ENCODE measurements at regions not wholly inside any gene's neighbourhood (a gene's known extent, or its start where the extent isn't known, plus 50 kb on each side); places are given as distances from the start of the nearest gene placed in this dataset.

- Mint-ChIP-seq H3K4me1 (ENCODE audit: unreplicated experiment) (peaks cover 22% of the 10 kb centered on the region), H3K27ac (ENCODE audit: unreplicated experiment) (no peak overlapping the region), H3K27me3 (ENCODE audit: unreplicated experiment) (no peaks in the 10 kb centered on the region), H3K36me3 (ENCODE audit: unreplicated experiment) (no peaks in the 10 kb centered on the region), H3K9me3 (ENCODE audit: unreplicated experiment) (no peaks in the 10 kb centered on the region), H3K4me3 (ENCODE audit: unreplicated experiment) (no peak overlapping the region)
- DNase-seq (ENCODE audit: extremely low spot score, unreplicated experiment) = no peak
- TF ChIP-seq CTCF (IDR thresholded peaks at IDR 0.05) = no peak
Observed at GRCh38 chr5:143987264-143987663, 175.3 kb downstream of the HMHB1 start.

DNA sequence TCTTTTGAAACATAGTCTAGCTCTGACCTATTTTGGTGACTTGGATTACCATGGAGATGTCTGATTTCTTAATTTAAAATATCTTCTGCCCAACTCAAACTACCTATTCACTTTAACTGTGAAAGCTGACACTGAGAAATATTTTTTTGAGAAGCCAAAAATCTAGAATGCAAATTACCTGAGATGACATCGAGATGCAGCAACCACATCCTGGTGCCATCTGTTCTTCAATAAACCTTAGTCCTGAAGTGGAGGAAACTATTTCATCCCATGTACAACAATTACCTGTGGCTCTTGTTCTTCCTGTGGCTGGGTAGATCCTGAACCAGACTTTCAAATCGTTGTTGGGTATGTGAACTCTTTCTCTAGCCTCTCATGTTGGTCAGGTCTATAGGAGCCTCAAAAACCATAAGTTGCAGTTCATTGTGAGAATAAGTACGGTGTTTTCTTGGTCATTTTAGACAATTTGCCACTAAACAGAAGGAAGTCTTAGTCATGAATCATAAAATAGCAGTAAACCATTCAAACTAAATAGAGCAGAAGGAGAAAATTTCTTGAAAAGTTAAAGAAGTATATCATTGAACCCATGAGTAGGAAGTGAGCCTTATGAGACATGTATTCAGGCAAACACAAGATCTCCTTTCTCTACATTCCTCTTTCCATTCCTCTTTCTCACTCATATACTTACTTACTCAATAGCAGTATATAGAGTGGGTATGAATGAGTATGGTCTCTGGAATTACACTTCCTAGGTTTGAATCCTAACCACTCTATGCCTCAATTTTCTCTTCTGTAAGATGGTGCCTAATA lies 176.0 kb downstream of the HMHB1 start:
- no peaks in the 10 kb centered on the region for H3K36me3 Mint-ChIP-seq (ENCODE audit: unreplicated experiment)
- no peaks in the 10 kb centered on the region for H3K27me3 Mint-ChIP-seq (ENCODE audit: unreplicated experiment)
- H3K4me3 Mint-ChIP-seq (ENCODE audit: unreplicated experiment) = no peak overlapping the region
- no peak for TF ChIP-seq CTCF (IDR thresholded peaks at IDR 0.05)
- no peak overlapping the region for H3K27ac Mint-ChIP-seq (ENCODE audit: unreplicated experiment)
- H3K9me3 Mint-ChIP-seq (ENCODE audit: unreplicated experiment) = no peaks in the 10 kb centered on the region
- DNase-seq (ENCODE audit: extremely low spot score, unreplicated experiment) = no peak
- peaks cover 22% of the 10 kb centered on the region for H3K4me1 Mint-ChIP-seq (ENCODE audit: unreplicated experiment)

DNA sequence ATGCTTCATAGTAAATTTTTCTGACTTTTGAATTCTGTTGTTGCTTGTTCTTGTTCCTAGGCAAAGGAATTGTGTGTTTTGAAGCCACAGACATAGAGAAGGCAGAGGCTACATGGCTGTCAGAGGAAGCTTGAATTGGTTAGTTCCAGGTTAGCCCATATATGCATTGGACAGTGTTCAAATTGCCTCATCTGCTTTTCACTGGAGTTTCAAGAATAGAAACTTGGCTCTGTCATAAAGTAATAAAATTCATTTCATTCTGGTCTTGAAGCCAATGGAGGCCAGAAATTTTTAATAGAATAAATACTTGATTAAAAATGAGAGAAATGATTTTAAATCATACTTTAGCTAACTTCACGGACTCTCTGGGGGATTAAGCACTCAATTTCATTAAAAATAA lies 178.0 kb downstream of the YIPF5 start:
- Mint-ChIP-seq H3K9me3 (ENCODE audit: unreplicated experiment) (no peaks in the 10 kb centered on the region), H3K4me3 (ENCODE audit: unreplicated experiment) (no peak overlapping the region), H3K27ac (ENCODE audit: unreplicated experiment) (no peak overlapping the region), H3K36me3 (ENCODE audit: unreplicated experiment) (no peaks in the 10 kb centered on the region), H3K27me3 (ENCODE audit: unreplicated experiment) (no peaks in the 10 kb centered on the region), H3K4me1 (ENCODE audit: unreplicated experiment) (no peaks in the 10 kb centered on the region)
- no peak for DNase-seq (ENCODE audit: extremely low spot score, unreplicated experiment)
- no peak for TF ChIP-seq CTCF (IDR thresholded peaks at IDR 0.05)

GRCh38 chr5:144002876-144003275 lies 167.6 kb downstream of the YIPF5 start:
- H3K4me3 Mint-ChIP-seq (ENCODE audit: unreplicated experiment) = no peak overlapping the region
- no peak overlapping the region for H3K27ac Mint-ChIP-seq (ENCODE audit: unreplicated experiment)
- H3K36me3 Mint-ChIP-seq (ENCODE audit: unreplicated experiment) = no peaks in the 10 kb centered on the region
- TF ChIP-seq CTCF (IDR thresholded peaks at IDR 0.05) = no peak
- no peak for DNase-seq (ENCODE audit: extremely low spot score, unreplicated experiment)
- H3K4me1 Mint-ChIP-seq (ENCODE audit: unreplicated experiment) = peaks cover 2% of the 10 kb centered on the region
- H3K27me3 Mint-ChIP-seq (ENCODE audit: unreplicated experiment) = no peaks in the 10 kb centered on the region
- H3K9me3 Mint-ChIP-seq (ENCODE audit: unreplicated experiment) = peaks cover 6% of the 10 kb centered on the region

DNA sequence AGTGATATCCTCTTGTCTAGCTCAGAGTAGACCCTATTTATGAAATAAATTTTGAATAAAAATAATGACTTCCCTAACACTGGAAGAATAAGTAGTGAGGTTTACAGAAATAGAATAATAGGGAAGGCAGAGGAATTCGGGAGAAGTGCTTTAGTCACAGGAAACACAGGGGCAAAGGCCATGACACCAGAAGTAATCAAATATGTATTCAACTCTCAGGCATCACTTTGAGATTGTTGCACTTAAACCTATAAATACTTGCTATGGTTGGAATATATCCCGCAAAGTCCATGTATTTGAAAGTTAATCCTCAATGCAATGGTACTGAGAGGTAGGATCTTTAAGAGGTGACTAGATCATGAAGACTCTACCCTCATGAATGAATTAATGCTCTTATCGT lies 166.8 kb downstream of the YIPF5 start:
- Mint-ChIP-seq H3K27ac (ENCODE audit: unreplicated experiment) (no peak overlapping the region), H3K36me3 (ENCODE audit: unreplicated experiment) (no peaks in the 10 kb centered on the region), H3K4me1 (ENCODE audit: unreplicated experiment) (peaks cover 2% of the 10 kb centered on the region), H3K4me3 (ENCODE audit: unreplicated experiment) (no peak overlapping the region), H3K9me3 (ENCODE audit: unreplicated experiment) (peaks cover under 1% of the 10 kb centered on the region), H3K27me3 (ENCODE audit: unreplicated experiment) (no peaks in the 10 kb centered on the region)
- no peak for TF ChIP-seq CTCF (IDR thresholded peaks at IDR 0.05)
- no peak for DNase-seq (ENCODE audit: extremely low spot score, unreplicated experiment)
